Calu3 (cell line): ENCODE measurements at regions not wholly inside any gene's neighbourhood (a gene's known extent, or its start where the extent isn't known, plus 50 kb on each side); places are given as distances from the start of the nearest gene placed in this dataset.

ENCODE experiments used
- BruUV-seq: library from RNA; stranded (reverse); fragments of 400-500 nt; replicated peaks from 2 replicates; lab custom pipeline; 2021; lab: Mats Ljungman, UMichigan
- CTCF ChIA-PET: fragments of 300-600 bp; sonication (Branson Sonifier 250); formaldehyde crosslinking; loops from one replicate; lab custom pipeline; 2022; ENCODE audit warnings: antibody characterized with exemption; lab: Charles Lee
- DNase-seq: peaks from one replicate; pipeline ENCODE4 v3.0.0; 2022
- H3K27ac Mint-ChIP-seq: one replicate; pipeline ENCODE4 v1.8.0; 2022; ENCODE audit warnings: mixed read lengths; ENCODE audit not compliant: unreplicated experiment
- H3K27me3 Mint-ChIP-seq: one replicate; pipeline ENCODE4 v1.8.0; 2022; ENCODE audit warnings: mixed read lengths; ENCODE audit not compliant: unreplicated experiment
- H3K36me3 Mint-ChIP-seq: one replicate; pipeline ENCODE4 v1.8.0; 2022; ENCODE audit warnings: mild to moderate bottlenecking, moderate library complexity, mixed read lengths; ENCODE audit not compliant: insufficient read depth, unreplicated experiment
- H3K4me1 Mint-ChIP-seq: one replicate; pipeline ENCODE4 v1.8.0; 2022; ENCODE audit warnings: mild to moderate bottlenecking, low read depth, mixed read lengths; ENCODE audit not compliant: unreplicated experiment
- H3K4me3 Mint-ChIP-seq: one replicate; pipeline ENCODE4 v1.8.0; 2022; ENCODE audit warnings: mild to moderate bottlenecking, low read depth, moderate library complexity, mixed read lengths; ENCODE audit not compliant: unreplicated experiment
- H3K9me3 Mint-ChIP-seq: one replicate; pipeline ENCODE4 v1.8.0; 2022; ENCODE audit warnings: low read depth, mixed read lengths; ENCODE audit not compliant: unreplicated experiment
- CTCF ChIP-seq: fragments of 200-600 bp; IDR thresholded peaks from one replicate; pipeline ENCODE4 v1.8.0; 2022; ENCODE audit warnings: antibody characterized with exemption; ENCODE audit not compliant: unreplicated experiment
- intact Hi-C: fragments of 100-400 bp; cut with micrococcal nuclease; formaldehyde crosslinking; loops from one replicate; pipeline ENCODE4 v1.10.0; 2022; ENCODE audit not compliant: unreplicated experiment

DNA sequence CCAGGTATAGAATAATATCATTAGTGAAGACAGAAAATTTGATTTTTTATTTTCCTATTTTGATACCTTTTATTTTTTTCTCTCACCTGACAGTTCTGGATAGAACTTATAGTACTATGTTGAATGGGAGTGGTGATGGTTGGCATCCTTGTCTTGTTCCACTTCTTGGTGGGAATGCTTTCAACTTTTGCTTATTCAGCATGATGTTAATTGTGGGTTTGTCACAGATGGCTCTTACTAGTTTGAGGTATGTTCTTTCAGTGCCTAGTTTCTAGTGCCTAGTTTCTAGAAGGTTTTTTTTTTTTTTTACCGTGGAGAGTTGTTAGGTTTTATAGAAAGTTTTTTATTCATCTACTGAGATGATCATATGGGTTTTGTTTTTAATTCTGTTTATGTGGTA is 516.3 kb upstream of the NOVA1 start:
- H3K27me3 Mint-ChIP-seq = no peaks in the 10 kb centered on the region
- no peak overlapping the region for H3K4me3 Mint-ChIP-seq
- intact Hi-C loops = no loop called here
- BruUV-seq = no TSS peak
- no peaks in the 10 kb centered on the region for H3K36me3 Mint-ChIP-seq
- DNase-seq = no peak
- no peak overlapping the region for H3K27ac Mint-ChIP-seq
- TF ChIP-seq CTCF = no peak
- peaks cover 3% of the 10 kb centered on the region for H3K9me3 Mint-ChIP-seq
- no peaks in the 10 kb centered on the region for H3K4me1 Mint-ChIP-seq
- CTCF ChIA-PET = no interaction called here

- H3K4me3 Mint-ChIP-seq = no peak overlapping the region
- peaks cover 15% of the 10 kb centered on the region for H3K9me3 Mint-ChIP-seq
- CTCF ChIA-PET = no interaction called here
- BruUV-seq = no TSS peak
- DNase-seq = no peak
- H3K27ac Mint-ChIP-seq = no peak overlapping the region
- TF ChIP-seq CTCF = no peak
- intact Hi-C loops = no loop called here
- no peaks in the 10 kb centered on the region for H3K27me3 Mint-ChIP-seq
- no peaks in the 10 kb centered on the region for H3K36me3 Mint-ChIP-seq
- no peaks in the 10 kb centered on the region for H3K4me1 Mint-ChIP-seq
Measured at GRCh38 chr14:27123162-27123561, 525.3 kb upstream of the NOVA1 start.

- Mint-ChIP-seq H3K36me3 (no peaks in the 10 kb centered on the region), H3K4me3 (no peak overlapping the region), H3K9me3 (peaks cover 16% of the 10 kb centered on the region), H3K27me3 (no peaks in the 10 kb centered on the region), H3K27ac (no peak overlapping the region), H3K4me1 (no peaks in the 10 kb centered on the region)
- intact Hi-C loops = no loop called here
- no TSS peak for BruUV-seq
- CTCF ChIA-PET = no interaction called here
- no peak for DNase-seq
- TF ChIP-seq CTCF = no peak
Measured at GRCh38 chr14:27127838-27128237, 530.0 kb upstream of the NOVA1 start.

GRCh38 chr14:27134200-27134599 is 536.4 kb upstream of the NOVA1 start:
- BruUV-seq = no TSS peak
- CTCF ChIA-PET = no interaction called here
- no peak for DNase-seq
- Mint-ChIP-seq H3K4me3 (no peak overlapping the region), H3K27me3 (no peaks in the 10 kb centered on the region), H3K9me3 (peaks cover 7% of the 10 kb centered on the region), H3K36me3 (no peaks in the 10 kb centered on the region), H3K4me1 (no peaks in the 10 kb centered on the region), H3K27ac (no peak overlapping the region)
- intact Hi-C loops = no loop called here
- no peak for TF ChIP-seq CTCF
